Fibroblast of skin of left quadriceps (primary cell): ENCODE measurements at regions not wholly inside any gene's neighbourhood (a gene's known extent, or its start where the extent isn't known, plus 50 kb on each side); places are given as distances from the start of the nearest gene placed in this dataset.

Source experiments
- DNase-seq, 2 experiments: peaks; one replicate each; pipeline ENCODE4 v3.0.0-alpha.2; 2013; ENCODE audit warnings: low read depth in 2 of 2

DNA sequence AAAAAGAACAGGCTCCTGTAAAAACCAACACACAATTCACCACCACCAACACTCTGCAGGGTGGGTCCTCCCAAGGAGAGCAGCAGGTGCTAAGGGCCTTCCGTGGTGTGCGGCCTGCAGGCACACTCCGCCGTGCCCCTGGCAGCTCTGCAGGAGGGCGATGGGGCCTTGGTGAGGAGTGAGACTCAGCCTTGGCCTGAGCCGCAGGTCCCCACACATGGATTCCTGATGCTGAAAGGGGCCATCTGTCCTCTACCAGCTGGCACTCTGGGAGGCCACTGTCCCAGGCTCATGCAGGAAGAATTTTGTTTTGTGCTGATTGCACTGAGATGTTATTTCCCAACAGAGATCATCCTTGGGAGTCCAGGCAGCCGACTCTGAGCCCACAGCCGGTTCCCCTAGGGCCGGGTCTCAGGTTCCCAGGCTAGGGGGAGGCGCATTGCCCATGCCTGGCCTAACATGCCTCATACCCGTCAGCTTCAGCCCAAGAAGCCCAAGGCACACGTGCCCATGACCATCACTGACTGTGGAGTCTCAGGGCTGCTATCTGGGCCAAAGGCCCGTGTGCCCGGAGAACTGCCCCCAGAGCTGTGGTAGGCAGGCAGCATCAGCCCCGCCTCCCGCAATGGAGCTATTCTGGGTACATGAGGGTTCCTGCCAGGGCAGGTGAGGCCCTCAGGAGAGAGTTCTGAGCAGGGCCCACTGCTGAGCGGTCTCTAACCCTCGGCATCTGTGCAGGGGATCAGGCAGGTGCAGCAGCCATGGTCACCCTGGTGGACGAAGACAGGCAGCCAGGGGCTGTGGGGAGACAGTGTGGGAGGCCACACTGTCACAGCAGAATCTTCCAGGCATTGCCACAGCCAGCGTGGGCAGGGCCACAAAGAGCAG lies 97.9 kb upstream of the ZNF469 start:
- DNase-seq = no peak

DNA sequence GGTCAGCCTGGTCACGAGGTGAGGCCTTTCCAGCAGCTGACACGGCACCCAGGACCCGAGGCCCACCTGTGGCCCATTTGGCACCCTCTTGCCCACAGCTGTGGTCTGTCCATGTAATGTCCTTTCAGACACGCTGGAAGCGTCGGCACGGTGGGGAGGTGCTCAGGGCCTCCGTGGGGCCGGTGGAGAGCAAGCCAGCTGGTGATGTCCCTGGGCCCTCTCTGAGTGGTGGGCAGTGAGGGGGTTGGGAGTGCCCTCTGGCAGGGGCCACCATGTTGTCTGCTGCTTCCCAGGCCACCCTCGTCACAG lies 97.3 kb upstream of the ZNF469 start:
- DNase-seq = no peak

- no peak for DNase-seq
These were observed 96.3 kb upstream of the ZNF469 start for GRCh38 chr16:88286301-88286923.

DNA sequence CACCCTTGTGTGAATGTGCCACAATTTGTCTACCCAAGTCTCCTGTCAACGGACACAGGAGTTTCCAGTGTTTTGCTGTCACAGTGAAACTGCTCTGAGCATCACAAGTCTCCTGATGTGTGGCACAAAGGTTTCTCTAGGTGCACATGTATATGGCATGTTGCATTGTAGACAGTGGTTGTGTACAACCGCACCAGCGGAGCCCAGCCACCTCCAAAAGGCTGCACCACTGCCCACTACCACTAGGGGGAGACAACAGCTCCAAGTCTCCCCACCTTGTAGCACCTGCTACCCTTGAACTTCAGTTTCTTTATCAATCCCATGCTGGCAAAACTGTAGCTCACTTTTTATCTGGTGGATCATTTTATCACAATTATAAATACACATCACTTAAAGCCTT lies 95.5 kb upstream of the ZNF469 start:
- no peak for DNase-seq

GRCh38 chr16:88288303-88288702 lies 94.5 kb upstream of the ZNF469 start:
- no peak for DNase-seq

- no peak for DNase-seq
These were observed 93.8 kb upstream of the ZNF469 start for GRCh38 chr16:88289001-88289400.

DNA sequence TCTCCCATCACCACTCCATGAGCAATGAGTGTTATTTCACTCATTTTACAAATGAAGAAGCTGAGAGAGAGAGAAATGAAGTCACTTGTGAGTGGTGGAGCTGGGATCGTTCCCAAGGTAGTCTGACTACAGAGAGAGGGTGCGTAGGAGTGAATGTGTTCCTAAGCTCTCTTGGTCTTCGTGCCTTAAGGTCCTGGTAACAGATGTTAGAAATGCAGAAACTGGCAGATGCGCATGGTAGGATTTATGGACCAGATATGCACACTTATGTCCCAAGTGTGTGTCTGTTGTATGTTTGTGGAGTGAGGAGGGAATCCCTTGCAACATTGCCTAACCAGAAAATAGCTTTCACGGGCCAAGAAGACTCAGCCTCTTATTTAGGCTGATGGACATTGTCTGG lies 93.2 kb upstream of the ZNF469 start:
- no peak for DNase-seq

DNA sequence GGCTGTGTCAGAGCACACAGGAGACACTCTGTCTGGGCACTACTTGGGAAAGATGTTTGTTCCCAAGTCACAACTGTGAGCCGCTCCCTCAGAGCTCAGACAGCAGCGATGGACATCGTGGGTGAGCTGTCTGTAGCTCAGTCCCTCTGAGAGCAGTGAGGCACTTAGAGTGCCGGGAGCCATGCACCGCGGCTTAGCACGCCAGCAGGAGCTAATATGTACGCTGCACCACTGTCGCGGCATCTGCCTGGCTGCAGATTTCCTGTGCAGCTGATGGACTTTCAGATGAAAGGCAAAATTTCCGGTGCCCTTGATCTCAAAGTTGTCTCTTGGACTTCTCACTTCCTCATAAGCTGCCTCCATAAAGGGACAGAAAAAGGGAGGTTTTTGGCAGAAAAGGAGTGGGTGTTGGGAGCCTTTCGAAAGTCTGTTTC lies 92.8 kb upstream of the ZNF469 start:
- DNase-seq = no peak

DNA sequence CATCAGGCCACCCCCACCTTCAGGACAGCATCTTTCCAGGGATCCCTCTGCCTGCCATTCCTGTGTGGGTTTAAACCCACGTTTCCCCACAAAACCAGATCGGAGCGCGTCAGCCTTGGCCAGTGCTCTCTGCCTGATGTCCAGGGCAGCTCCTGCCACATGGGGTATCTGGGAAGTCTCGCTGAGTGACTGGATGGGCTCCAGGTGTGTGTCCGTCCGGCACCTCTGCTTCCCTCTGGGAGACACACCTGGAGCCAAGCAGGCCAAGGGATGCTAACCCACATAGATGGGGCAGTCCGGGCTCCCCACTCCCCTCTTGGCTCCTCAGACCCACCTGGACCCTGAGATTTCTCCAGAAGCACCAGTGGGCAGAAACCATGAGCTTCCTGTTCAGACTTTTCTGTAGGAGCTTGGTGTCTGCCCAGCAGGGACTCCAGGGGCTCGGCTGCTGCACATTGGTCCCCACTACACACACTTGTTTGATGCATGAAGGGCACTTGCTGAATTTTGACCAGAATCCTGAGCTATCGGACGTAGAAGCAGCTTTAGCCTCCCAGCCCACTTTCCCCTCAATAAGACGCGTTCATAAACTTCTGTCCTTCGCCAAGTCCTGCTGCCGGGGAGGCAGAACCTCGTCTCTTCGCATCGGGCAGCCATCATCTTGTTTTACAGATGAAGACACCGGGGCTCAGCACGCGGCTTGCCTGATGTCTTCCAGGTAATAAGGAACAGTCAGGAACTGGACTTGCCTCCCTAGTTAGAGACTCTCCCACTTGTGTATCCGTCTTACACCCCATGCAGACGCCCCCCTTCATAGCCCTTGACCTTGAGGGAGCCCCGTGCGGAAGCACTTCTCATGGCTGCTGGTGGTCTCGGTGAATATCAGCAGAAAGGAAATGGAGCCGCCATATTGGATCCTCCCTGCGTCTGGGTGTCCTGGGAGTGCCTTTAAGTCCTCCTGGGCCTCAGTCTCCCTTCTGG lies 91.6 kb upstream of the ZNF469 start:
- no peak for DNase-seq

- DNase-seq = no peak
These were observed 90.5 kb upstream of the ZNF469 start for GRCh38 chr16:88292007-88292970.

- DNase-seq = no peak
These were observed 89.7 kb upstream of the ZNF469 start for GRCh38 chr16:88293097-88293496.

DNA sequence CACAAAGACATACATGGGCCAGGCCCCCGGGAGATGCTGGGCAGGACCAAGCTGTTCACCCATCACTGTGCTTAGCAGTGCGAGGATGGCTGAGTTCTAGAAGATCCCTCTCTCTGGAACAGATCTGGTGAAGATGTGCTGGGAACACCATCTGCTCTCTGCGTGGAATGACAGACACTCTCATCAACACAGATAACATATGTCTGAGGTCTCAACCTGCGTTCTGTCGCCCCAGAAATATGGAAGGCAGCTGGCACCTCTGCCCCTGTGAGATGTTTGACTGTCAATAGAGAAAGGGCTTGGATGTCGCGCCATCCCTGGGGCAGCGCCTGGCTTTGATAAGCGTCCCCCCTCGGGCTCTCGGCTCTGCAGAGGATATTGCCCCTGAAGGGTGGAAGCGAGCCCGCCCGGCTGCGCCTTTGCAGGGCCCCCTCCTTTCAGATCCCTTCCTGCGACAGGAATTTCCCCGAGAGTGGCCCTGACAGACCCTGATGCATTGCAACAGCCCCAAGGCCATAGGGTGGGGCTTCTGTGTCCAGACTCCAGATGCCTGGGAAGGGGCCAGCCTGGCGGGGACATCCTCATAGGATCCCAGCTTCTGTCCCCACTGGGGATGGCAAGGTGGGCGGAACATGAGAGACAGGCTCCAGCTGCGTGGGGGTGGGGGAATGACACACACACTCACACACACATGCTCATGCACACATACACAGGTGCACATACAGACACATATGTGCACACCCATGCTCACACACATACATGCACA lies 86.9 kb upstream of the ZNF469 start:
- DNase-seq = no peak

GRCh38 chr16:88296437-88297177 lies 86.2 kb upstream of the ZNF469 start:
- DNase-seq = no peak

DNA sequence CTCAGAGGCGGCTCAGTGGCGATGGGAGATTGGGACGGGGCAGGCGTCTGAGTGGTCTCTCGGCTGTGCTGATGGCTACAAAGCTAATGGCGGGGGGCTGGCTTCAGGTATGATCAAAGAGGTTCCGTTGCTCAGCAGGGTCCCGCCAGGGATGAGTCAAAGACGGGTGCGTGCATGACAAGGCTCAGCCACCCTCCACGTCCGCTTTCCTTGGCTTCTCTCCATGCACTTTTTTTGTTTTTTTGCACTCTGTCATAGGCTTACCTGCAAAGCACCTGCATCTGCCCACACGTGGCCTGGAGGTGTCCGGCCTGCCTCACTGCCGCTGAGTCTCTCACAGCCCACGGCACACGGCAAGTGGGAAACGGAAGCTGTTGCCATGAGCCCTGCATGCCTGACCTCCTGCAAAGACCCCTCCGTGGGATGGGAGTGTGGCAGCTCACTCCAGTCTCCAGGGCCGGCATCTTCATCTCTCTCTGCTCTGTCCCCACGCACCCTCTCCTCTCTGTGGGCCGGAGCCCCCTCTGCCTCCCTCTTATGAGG lies 85.5 kb upstream of the ZNF469 start:
- DNase-seq = no peak

GRCh38 chr16:88298181-88298832 lies 84.5 kb upstream of the ZNF469 start:
- no peak for DNase-seq

DNA sequence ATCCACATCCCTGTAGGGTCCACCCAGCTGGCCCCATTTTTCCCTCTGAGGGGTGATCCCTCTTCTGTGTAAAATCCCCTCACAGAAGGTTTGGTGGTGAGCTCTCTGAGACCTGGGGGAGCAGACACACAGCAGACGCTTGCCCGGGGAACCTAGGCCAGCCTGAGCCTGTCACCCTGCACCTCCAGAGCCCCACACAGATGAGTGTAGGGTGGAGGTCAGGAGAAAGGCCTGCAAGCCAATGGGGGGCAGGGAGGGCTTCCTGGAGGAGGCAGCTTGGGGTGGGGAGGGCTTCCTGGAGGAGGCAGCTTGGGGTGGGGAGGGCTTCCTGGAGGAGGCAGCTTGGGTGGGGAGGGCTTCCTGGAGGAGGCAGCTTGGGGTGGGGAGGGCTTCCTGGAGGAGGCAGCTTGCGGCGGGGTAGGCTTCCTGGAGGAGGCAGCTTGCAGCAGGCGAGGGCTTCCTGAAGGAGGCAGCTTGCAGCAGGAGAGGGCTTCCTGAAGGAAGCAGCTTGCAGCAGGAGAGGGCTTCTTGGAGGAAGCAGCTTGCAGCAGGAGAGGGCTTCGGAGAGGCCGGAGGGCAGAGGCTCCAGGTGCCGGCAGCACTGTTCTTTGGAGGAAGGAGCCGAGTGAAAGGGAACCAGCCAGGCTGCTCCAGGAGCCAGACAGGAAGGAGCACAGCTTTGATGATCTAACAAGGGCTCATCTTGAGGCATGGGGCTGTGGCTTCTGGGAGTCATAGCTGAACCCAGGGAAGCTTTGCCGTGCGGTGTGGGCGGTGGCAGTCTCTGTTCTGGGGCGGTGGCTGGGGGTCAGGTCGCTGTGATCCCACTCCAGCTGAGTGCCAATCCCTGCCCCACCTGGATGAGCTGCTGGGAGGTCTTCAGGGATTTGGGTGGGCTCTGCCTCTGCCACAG lies 83.7 kb upstream of the ZNF469 start:
- DNase-seq = no peak

DNA sequence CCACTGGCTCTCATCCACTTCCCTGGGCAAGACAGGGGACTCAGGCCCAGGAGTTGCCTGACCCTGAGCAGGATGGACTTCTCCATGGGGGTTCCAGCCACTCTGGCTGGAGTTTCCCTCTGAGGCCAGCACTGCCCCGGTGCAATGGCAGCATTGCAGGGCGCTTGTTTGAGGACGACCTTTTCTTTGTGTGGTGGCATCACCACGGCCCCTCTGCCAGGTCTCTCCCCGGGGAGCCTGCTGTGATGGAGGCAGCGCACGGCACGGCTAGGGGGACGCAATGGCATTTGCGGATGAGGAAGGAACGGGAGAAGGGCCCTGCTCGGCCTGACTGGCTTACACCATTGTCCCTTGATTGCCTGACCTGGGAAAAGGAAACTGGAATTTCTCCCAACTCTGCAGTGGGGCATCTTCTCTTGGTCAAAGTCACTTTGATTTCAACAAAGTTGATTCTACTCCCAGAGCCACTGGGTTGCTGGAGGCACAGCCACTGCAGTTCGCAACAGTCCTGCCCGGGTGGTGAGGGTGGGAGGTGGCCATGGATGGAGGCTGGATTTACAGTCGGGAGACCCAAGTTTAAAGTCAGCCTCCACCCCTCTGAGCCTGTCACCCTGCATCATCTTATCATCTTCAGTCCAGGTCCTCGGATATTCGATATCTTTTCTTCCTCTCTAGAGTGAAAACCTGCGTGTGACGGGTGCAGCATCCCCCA lies 82.9 kb upstream of the ZNF469 start:
- DNase-seq = no peak
